ENCODE measurements at regions not wholly inside any gene's neighbourhood (a gene's known extent, or its start where the extent isn't known, plus 50 kb on each side); places are given as distances from the start of the nearest gene placed in this dataset.

DNA sequence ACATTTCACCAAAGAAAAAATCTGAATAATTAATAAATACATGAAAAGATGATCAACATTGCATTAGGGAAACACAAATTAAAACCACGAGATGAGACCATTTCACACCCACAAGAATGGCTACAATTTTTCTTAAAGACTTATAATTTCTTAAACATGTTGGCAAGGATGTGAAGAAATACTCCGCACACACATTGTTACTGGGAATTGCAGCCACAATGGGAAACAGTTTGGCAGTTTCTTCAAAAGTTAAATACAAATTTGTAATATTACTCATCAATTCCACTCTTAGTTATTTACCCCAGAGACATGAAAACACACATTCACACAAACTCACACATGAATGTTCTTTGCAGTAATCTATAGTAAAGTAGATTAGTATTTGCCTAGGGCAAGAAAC, 363.3 kb upstream of the SMIM21 start:
- no peaks in the 10 kb centered on the region for H3K36me3 ChIP-seq (ENCODE audit: control insufficient read depth, insufficient read depth, low read length)
- H3K4me3 ChIP-seq (replicated peaks; ENCODE audit: low read depth, low read length) = no peak overlapping the region
- TF ChIP-seq, protein P1, sequence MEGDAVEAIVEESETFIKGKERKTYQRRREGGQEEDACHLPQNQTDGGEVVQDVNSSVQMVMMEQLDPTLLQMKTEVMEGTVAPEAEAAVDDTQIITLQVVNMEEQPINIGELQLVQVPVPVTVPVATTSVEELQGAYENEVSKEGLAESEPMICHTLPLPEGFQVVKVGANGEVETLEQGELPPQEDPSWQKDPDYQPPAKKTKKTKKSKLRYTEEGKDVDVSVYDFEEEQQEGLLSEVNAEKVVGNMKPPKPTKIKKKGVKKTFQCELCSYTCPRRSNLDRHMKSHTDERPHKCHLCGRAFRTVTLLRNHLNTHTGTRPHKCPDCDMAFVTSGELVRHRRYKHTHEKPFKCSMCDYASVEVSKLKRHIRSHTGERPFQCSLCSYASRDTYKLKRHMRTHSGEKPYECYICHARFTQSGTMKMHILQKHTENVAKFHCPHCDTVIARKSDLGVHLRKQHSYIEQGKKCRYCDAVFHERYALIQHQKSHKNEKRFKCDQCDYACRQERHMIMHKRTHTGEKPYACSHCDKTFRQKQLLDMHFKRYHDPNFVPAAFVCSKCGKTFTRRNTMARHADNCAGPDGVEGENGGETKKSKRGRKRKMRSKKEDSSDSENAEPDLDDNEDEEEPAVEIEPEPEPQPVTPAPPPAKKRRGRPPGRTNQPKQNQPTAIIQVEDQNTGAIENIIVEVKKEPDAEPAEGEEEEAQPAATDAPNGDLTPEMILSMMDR (IDR thresholded peaks at IDR 0.05; ENCODE audit: insufficient read depth, low read length, poor library complexity, severe bottlenecking) = no peak
- no peaks in the 10 kb centered on the region for H3K27me3 ChIP-seq (replicated peaks; ENCODE audit: control insufficient read depth, insufficient read depth, low read length)
- DNase-seq (ENCODE audit: extremely low read depth, insufficient read length) = no peak

DNA sequence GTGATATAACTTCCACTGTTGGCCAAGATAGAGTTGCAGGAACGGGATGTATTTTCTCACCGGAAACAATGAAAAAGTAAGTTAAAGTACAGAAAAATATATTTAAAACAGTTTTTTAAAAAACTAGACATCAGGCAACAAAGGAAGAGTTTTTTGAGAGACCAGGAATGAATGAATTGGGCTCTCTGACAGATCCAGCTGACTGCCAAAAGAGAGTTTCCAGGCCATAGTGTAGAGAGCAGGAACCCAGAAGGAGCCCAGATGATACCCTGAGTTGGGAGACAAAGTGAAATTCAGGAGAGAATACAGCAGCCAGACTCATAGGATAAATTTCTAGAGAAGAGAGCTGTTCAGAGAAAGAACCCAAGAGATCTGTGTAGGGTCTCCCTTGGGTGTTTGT, 362.6 kb upstream of the SMIM21 start:
- TF ChIP-seq, protein P1 (IDR thresholded peaks at IDR 0.05; ENCODE audit: insufficient read depth, low read length, poor library complexity, severe bottlenecking) = no peak
- no peak for DNase-seq (ENCODE audit: extremely low read depth, insufficient read length)
- H3K36me3 ChIP-seq (ENCODE audit: control insufficient read depth, insufficient read depth, low read length) = no peaks in the 10 kb centered on the region
- H3K4me3 ChIP-seq (replicated peaks; ENCODE audit: low read depth, low read length) = no peak overlapping the region
- no peaks in the 10 kb centered on the region for H3K27me3 ChIP-seq (replicated peaks; ENCODE audit: control insufficient read depth, insufficient read depth, low read length)

DNA sequence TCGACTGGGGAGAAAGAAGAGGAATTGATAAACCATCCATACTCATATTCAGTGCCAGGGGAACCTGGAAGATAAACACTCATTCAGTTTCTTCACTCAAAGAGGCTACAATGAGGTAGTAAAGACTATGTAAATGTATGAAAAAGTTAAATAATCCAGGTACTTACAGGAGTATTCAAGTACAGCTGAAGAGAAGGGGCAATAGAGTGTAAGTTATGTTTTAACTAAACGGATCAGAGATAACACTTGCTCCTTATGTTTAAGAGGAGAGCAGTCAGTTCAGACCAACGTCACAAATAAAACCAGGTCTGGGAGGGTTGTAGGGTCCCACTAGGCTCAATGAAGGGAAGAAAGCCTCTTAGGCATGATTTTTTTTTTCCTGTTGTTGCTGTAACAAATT, 358.3 kb upstream of the SMIM21 start:
- no peak for DNase-seq (ENCODE audit: extremely low read depth, insufficient read length)
- Histone ChIP-seq H3K36me3 (ENCODE audit: control insufficient read depth, insufficient read depth, low read length) (no peaks in the 10 kb centered on the region), H3K4me3 (replicated peaks; ENCODE audit: low read depth, low read length) (no peak overlapping the region), H3K27me3 (replicated peaks; ENCODE audit: control insufficient read depth, insufficient read depth, low read length) (no peaks in the 10 kb centered on the region)
- TF ChIP-seq, protein P1 (IDR thresholded peaks at IDR 0.05; ENCODE audit: insufficient read depth, low read length, poor library complexity, severe bottlenecking) = no peak

DNA sequence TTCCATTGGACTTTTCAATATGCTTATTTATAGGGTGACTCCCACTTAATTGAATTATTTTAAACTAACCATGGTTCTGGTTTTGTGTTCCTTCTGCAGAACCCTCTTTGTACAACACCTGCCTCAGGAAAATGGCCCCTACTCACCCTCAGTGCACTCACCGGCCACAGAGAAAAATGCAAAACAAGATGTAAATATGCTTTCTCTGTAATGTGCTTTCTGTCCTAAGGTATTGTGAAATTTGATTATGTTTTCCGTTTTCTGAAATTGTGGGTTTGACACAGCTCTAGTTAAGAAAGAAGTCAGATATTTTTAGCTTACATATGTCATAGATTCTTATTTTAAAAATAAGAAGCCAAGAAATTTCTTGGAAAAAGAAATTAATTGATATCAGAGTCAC, 357.7 kb upstream of the SMIM21 start:
- Histone ChIP-seq H3K27me3 (replicated peaks; ENCODE audit: control insufficient read depth, insufficient read depth, low read length) (no peaks in the 10 kb centered on the region; the same call in 1 of the 2 replicates), H3K36me3 (ENCODE audit: control insufficient read depth, insufficient read depth, low read length) (no peaks in the 10 kb centered on the region), H3K4me3 (replicated peaks; ENCODE audit: low read depth, low read length) (no peak overlapping the region)
- TF ChIP-seq, protein P1 (IDR thresholded peaks at IDR 0.05; ENCODE audit: insufficient read depth, low read length, poor library complexity, severe bottlenecking) = no peak
- DNase-seq (ENCODE audit: extremely low read depth, insufficient read length) = no peak

DNA sequence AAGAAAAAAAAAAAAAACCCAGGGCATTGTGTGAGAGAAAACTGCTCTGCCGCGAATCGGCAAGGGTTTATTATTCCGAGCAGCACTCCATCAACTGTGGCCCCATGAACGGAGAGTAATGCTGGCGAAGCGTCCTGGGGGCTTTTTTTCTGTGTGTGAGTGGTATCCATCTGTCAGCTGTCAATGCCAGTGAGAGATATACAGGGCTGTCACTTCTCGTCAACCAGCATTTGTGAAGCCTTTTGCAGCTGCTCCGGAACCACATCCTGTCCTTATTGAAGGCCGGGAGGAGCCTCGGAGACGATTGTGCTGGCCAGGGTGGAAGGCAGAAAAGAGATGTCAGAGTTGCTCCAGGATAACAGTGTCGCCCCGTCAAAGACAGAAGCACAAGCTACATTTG, 356.9 kb upstream of the SMIM21 start:
- no peak overlapping the region for H3K4me3 ChIP-seq (replicated peaks; ENCODE audit: low read depth, low read length)
- no peak for DNase-seq (ENCODE audit: extremely low read depth, insufficient read length)
- no peaks in the 10 kb centered on the region; the same call in 1 of the 2 replicates for H3K27me3 ChIP-seq (replicated peaks; ENCODE audit: control insufficient read depth, insufficient read depth, low read length)
- no peaks in the 10 kb centered on the region for H3K36me3 ChIP-seq (ENCODE audit: control insufficient read depth, insufficient read depth, low read length)
- TF ChIP-seq, protein P1 (IDR thresholded peaks at IDR 0.05; ENCODE audit: insufficient read depth, low read length, poor library complexity, severe bottlenecking) = no peak
